ENCODE measurements at regions not wholly inside any gene's neighbourhood (a gene's known extent, or its start where the extent isn't known, plus 50 kb on each side); places are given as distances from the start of the nearest gene placed in this dataset.

GRCh38 chr1:163544441-163544840, 222.7 kb downstream of the NUF2 start:
- TF ChIP-seq, protein P1, sequence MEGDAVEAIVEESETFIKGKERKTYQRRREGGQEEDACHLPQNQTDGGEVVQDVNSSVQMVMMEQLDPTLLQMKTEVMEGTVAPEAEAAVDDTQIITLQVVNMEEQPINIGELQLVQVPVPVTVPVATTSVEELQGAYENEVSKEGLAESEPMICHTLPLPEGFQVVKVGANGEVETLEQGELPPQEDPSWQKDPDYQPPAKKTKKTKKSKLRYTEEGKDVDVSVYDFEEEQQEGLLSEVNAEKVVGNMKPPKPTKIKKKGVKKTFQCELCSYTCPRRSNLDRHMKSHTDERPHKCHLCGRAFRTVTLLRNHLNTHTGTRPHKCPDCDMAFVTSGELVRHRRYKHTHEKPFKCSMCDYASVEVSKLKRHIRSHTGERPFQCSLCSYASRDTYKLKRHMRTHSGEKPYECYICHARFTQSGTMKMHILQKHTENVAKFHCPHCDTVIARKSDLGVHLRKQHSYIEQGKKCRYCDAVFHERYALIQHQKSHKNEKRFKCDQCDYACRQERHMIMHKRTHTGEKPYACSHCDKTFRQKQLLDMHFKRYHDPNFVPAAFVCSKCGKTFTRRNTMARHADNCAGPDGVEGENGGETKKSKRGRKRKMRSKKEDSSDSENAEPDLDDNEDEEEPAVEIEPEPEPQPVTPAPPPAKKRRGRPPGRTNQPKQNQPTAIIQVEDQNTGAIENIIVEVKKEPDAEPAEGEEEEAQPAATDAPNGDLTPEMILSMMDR (IDR thresholded peaks at IDR 0.05): no peak
- no peak for TF ChIP-seq POLR2A (IDR thresholded peaks at IDR 0.05)
